AG04449 (cell line): ENCODE measurements at regions not wholly inside any gene's neighbourhood (a gene's known extent, or its start where the extent isn't known, plus 50 kb on each side); places are given as distances from the start of the nearest gene placed in this dataset.

Experiments used
- CTCF ChIA-PET: fragments of 350-600 bp; formaldehyde crosslinking; extraction: SDS; loops from one replicate; lab custom pipeline; 2021; ENCODE audit warnings: antibody characterized with exemption; lab: Yijun Ruan, JAX
- POLR2A ChIA-PET: fragments of 400-600, 350-600 bp; formaldehyde crosslinking; extraction: SDS; loops from one replicate; lab custom pipeline; 2020; ENCODE audit warnings: antibody characterized with exemption, inconsistent platforms; lab: Yijun Ruan, JAX
- DNase-seq: peaks from one replicate; pipeline ENCODE4 v3.0.0-alpha.2; 2010; ENCODE audit warnings: low read depth, low spot score
- H3K4me3 ChIP-seq: 2 replicates; pipeline ENCODE4 v1.5.1; 2011; ENCODE audit warnings: low read depth, mild to moderate bottlenecking, control low read depth, low read length
- TF ChIP-seq, protein P1 (sequence below): IDR thresholded peaks from one replicate; pipeline ENCODE4 v1.5.1; 2011; ENCODE audit warnings: mild to moderate bottlenecking, moderate library complexity, low read length, control low read depth, inconsistent platforms; ENCODE audit not compliant: insufficient read depth; ENCODE audit errors: missing control alignments

DNA sequence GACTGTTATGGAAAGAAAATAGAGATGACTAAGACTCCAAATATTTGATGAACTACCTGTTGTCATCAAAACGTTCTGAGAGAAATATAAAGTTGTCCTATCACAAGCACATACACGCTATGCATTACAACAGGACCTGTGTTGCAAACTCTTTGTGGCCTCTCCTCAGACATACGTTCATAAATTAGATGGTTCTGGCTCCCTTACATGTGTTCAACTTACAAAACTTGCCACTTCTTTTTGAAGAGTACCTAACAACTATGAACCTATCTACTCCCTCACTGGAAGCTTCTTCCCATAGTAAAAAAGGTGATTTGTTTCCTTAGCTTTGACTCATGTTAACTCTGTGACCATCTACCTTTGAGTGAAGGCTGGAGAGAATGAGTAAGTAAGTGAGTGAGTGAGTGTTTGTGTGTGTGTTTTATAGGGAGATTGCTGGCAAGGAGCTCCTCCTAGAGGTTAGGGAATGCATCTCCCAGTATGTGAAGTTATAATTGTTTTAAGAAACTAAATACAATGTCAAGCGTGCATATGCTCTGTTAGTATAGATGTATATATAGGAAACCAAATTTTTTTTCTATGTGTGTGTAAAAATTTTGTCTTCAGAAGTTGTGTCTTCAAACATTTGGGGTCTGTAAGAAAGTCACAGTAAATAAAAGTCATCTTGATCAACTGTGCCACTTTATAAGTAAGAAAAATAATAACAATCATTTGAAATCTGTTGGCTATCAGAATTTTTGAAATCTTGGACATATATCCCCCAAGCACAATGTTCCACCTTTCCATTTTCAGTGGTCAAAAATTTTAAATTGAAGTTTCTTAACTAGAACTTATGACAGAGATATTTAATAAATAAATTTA lies 1211.1 kb upstream of the GJE1 start:
- no peak overlapping the region for H3K4me3 ChIP-seq
- TF ChIP-seq, protein P1, sequence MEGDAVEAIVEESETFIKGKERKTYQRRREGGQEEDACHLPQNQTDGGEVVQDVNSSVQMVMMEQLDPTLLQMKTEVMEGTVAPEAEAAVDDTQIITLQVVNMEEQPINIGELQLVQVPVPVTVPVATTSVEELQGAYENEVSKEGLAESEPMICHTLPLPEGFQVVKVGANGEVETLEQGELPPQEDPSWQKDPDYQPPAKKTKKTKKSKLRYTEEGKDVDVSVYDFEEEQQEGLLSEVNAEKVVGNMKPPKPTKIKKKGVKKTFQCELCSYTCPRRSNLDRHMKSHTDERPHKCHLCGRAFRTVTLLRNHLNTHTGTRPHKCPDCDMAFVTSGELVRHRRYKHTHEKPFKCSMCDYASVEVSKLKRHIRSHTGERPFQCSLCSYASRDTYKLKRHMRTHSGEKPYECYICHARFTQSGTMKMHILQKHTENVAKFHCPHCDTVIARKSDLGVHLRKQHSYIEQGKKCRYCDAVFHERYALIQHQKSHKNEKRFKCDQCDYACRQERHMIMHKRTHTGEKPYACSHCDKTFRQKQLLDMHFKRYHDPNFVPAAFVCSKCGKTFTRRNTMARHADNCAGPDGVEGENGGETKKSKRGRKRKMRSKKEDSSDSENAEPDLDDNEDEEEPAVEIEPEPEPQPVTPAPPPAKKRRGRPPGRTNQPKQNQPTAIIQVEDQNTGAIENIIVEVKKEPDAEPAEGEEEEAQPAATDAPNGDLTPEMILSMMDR, result peak; percentile 65
- ChIA-PET CTCF (interaction anchor here (0.5 to 1.2 kb wide), 9 partner anchors 10 to 970 kb away, joined by 3 to 5 read pairs (median 4); no protein-coding TSS in a partner anchor), POLR2A (interaction anchor here (0.6 to 0.7 kb wide), 2 partner anchors 428 to 1547 kb away, joined by 3 read pairs; partner anchors contain the start of gene CITED2)
- DNase-seq, result peak; percentile 52

DNA sequence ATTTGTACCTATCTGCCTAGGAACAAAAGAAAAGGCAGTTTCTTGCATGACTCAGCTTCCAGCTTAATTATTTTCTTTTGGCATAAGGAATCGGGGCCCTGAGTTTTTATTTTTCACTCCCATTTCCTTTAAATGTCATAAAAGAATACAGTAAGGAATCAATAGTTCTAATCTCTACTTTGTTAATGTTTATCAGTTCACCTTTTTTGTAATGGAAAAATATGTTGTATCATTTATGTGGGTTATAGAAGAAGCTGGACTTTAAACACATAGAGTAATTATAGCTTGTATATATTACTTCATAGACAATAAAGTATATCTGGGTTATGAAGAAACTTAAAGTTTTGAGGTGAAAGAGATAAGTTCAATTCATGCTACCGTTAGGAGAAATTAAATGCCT lies 1214.8 kb upstream of the GJE1 start:
- TF ChIP-seq, protein P1, result no peak
- ChIA-PET CTCF (interaction anchor here (1.7 kb wide), 1 partner anchor 331 kb away, joined by 4 read pairs; no protein-coding TSS in a partner anchor), POLR2A (no interaction called here)
- no peak overlapping the region for H3K4me3 ChIP-seq
- no peak for DNase-seq

DNA sequence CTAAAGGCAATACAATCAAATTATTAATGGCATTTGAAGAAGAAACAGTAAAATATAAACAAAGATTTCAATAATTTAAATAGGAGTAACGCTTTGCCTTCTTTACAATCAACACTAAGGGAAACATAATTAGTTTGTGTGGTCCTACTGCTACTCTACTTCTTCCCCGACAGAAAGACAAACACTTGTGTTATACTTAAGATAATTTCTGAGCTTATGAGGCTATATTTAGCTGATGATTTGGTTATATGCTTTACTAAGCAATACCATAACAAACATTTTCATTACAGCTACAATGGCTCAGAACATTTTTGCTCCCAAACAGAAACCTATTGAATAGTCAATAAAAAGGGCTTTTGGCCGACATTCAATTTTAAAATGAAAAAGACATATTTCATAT lies 1217.2 kb upstream of the GJE1 start:
- CTCF ChIA-PET, result interaction anchor here (1.5 kb wide), 1 partner anchor 647 kb away, joined by 5 read pairs; no protein-coding TSS in a partner anchor
- TF ChIP-seq, protein P1, result no peak
- DNase-seq, result no peak
- POLR2A ChIA-PET, result no interaction called here
- no peak overlapping the region for H3K4me3 ChIP-seq

DNA sequence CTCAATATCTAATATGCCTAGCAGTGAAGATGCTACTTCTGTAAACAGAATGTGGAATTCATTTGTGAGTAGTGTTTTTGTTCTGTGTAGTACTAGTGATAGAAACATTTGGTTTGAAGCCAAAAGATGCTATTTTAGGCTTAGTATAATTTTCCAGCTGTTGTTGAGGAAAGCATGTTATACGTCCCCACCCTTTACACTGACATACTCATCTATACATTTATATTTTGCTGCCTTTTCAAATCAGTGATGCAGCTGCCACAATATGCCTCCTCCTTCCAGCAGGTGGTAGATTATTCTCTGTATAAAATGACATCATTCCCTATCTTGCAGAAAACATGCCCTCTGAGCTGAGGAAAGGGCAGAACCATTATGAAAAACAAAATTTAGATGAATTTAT lies 1217.6 kb upstream of the GJE1 start:
- no peak overlapping the region for H3K4me3 ChIP-seq
- TF ChIP-seq, protein P1, result no peak
- CTCF ChIA-PET, result interaction anchor here (1.5 kb wide), 1 partner anchor 647 kb away, joined by 5 read pairs; no protein-coding TSS in a partner anchor
- POLR2A ChIA-PET, result no interaction called here
- no peak for DNase-seq

DNA sequence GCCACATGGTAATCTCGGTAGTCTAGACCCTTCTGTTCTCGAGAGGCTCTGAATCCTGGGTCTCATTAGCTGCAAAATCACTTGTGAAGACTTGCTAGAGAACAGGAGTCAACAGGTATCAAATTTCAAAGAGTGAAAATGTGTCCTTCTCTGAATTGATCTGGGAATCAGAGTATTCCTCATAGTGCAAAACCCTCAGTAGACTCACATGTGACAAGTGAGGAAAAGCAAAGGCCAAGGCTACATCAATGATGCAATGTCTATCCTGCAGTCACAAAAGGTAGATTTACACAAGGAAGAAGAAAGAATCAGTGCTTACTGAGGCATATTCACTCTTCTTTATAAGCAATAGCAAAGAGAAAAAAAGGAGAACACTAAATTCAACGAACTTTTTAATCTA lies 1220.0 kb upstream of the GJE1 start:
- CTCF ChIA-PET, result interaction anchor here (0.5 kb wide), 1 partner anchor 1548 kb away, joined by 3 read pairs; no protein-coding TSS in a partner anchor

More for the DNA sequence above, 1220.0 kb upstream of the GJE1 start:
- no peak overlapping the region for H3K4me3 ChIP-seq
- TF ChIP-seq, protein P1, result no peak
- POLR2A ChIA-PET, result no interaction called here
- DNase-seq, result no peak
